GM23338 (cell line): ENCODE measurements at regions not wholly inside any gene's neighbourhood (a gene's known extent, or its start where the extent isn't known, plus 50 kb on each side); places are given as distances from the start of the nearest gene placed in this dataset.

Experiments
- CTCF ChIP-seq, 2 experiments: fragments of 200-600 bp in 1 of 2; sonication (generic) in 1 of 2; conservative IDR thresholded peaks; 2 replicates each; pipeline versions ENCODE4 v1.5.1 to v1.6.1; 2016 to 2017; ENCODE audit warnings: antibody characterized with exemption in 2 of 2, low read depth in 2 of 2, mild to moderate bottlenecking in 2 of 2, moderate library complexity in 1 of 2
- POLR2AphosphoS5 ChIP-seq: IDR thresholded peaks from 2 replicates; pipeline ENCODE4 v1.6.1; 2016; ENCODE audit warnings: antibody characterized with exemption, low read depth

GRCh38 chr5:82610686-82611085, 332.5 kb upstream of the RPS23 start:
- TF ChIP-seq CTCF (conservative IDR thresholded peaks at IDR 0.05; ENCODE audit: low read depth in 2 of 2) (no peak), POLR2AphosphoS5 (no peak)
